Liver (tissue), 3 donors: ENCODE measurements at regions not wholly inside any gene's neighbourhood (a gene's known extent, or its start where the extent isn't known, plus 50 kb on each side); places are given as distances from the start of the nearest gene placed in this dataset.

ENCODE experiments used
- ATF3 ChIP-seq: IDR thresholded peaks from 2 replicates; pipeline ENCODE4 v1.6.1; 2016; ENCODE audit warnings: antibody characterized with exemption
- CTCF ChIP-seq: fragments of 150-350 bp; IDR thresholded peaks from 2 replicates; pipeline ENCODE4 v1.5.1; 2017; ENCODE audit warnings: improper control_type of control experiment, low read depth, low read length; ENCODE audit not compliant: missing input control
- EGR1 ChIP-seq, 2 donors: IDR thresholded peaks; 2 replicates each; pipeline ENCODE4 v1.6.1; 2016 to 2018; ENCODE audit warnings: antibody characterized with exemption in 2 of 2, low read depth in 2 of 2
- GABPA ChIP-seq, 2 donors: IDR thresholded peaks in 1 of 2; conservative IDR thresholded peaks in 1 of 2; 2 replicates each; pipeline ENCODE4 v1.6.1; 2016; ENCODE audit warnings: antibody characterized with exemption in 2 of 2, mild to moderate bottlenecking in 1 of 2, moderate library complexity in 1 of 2
- MAX ChIP-seq: IDR thresholded peaks from 2 replicates; pipeline ENCODE4 v1.6.1; 2016; ENCODE audit warnings: antibody characterized with exemption
- RAD21 ChIP-seq, 2 donors: IDR thresholded peaks; 2 replicates each; pipeline ENCODE4 v1.6.1; 2016; ENCODE audit warnings: antibody characterized with exemption in 2 of 2, mild to moderate bottlenecking in 2 of 2
- REST ChIP-seq: IDR thresholded peaks from 2 replicates; pipeline ENCODE4 v1.6.1; 2016; ENCODE audit warnings: antibody characterized with exemption, mild to moderate bottlenecking
- RXRA ChIP-seq, 2 donors: IDR thresholded peaks; 2 replicates each; pipeline ENCODE4 v1.6.1; 2017 to 2018; ENCODE audit warnings: antibody characterized with exemption in 2 of 2, mild to moderate bottlenecking in 1 of 2
- SP1 ChIP-seq: IDR thresholded peaks from 2 replicates; pipeline ENCODE4 v1.6.1; 2018; ENCODE audit warnings: antibody characterized with exemption, mild to moderate bottlenecking
- ZBTB33 ChIP-seq: IDR thresholded peaks from 2 replicates; pipeline ENCODE4 v1.6.1; 2016; ENCODE audit warnings: antibody characterized with exemption
- donor health status: healthy.
- donor health status: healthy.

- TF ChIP-seq EGR1 (IDR thresholded peaks at IDR 0.05; ENCODE audit: low read depth in 2 of 2) (no peak), CTCF (no peak), GABPA (IDR thresholded peaks at IDR 0.05 in 1 of 2, conservative IDR thresholded peaks at IDR 0.05 in 1 of 2) (no peak), ATF3 (no peak), MAX (no peak), REST (no peak), RAD21 (IDR thresholded peaks at IDR 0.05) (no peak), ZBTB33 (no peak), SP1 (no peak), RXRA (IDR thresholded peaks at IDR 0.05) (no peak)
These were observed 452.1 kb downstream of the NXPH1 start for GRCh38 chr7:8885480-8886000.
